ENCODE measurements at regions not wholly inside any gene's neighbourhood (a gene's known extent, or its start where the extent isn't known, plus 50 kb on each side); places are given as distances from the start of the nearest gene placed in this dataset.

DNA sequence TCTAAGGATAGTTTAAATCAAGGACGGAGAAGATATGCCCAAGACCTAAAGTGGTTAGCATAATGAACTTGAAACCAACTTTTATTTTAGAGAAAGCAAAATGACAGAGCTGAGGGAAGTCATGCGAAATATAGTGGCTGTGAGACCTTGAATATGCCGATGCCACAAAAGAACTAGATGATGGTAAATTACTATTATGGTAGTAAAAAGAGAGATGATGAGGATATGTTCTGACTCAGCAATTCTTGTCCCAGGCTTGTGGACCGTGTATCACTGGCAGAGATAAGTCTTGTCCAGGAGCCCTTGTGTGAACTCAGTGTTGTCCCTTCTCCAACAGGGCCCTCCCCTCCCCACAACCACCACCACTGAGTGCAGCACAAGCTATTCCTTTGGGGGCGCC lies 1605.6 kb upstream of the TENM3 start:
- DNase-seq (ENCODE audit: extremely low read depth in 1 of 2, low read depth in 1 of 2) = no peak

DNA sequence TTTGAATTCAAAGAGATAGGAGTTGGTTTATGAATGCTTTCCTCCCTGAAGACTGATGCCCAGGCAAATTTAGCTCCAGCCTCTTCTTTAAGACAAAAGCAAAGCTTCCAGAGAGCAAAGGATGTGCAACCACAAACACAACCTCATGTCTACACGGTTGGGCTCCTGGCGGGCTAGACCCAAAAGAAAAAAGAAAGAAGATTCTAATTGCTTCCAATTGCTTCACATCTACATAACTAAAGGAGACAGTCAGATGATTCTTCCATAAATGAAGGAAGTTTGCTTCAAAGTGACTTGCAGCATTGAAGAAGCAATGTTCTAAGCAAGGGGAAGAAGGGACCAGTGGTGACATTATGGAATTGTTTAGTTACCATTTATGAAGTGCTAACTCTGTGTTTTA lies 1603.0 kb upstream of the TENM3 start:
- DNase-seq (ENCODE audit: extremely low read depth in 1 of 2, low read depth in 1 of 2) = no peak

DNA sequence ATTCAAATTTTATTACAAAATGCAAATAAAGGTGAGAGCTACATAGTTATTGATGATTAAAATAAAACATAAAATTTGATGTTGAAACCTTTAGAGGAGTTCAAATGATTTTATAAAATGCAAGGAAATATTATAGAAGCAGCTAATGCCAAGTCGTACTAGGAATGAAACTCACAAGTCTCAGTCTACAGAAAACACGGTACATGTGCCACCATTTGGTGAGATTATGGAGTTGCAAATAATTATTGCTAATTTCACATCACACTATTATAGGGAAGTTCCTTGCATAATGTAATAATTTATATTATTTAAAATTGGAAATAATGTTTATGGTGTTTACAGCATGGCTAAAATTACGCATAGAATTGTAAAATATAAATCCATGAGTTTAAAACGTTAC lies 1601.7 kb upstream of the TENM3 start:
- DNase-seq (ENCODE audit: extremely low read depth in 1 of 2, low read depth in 1 of 2) = no peak

DNA sequence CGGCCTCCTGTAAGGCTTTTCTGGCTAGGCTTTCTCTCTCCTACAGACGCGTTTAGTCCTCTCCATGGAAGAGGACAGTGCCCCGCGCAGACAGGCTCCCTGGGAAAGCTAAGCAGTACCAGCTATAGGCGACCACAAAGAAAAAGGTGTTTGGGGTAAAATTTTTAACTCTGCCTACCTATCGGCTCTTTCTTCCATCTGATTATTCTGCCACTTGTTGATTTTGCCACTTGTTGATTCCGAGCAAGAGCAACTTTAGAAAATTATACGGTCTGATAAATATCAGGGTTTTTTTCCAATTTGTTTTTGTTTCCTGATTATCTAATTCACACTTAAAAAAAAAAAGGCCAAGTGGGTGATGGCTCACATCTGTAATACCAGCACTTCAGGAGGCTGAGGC lies 1600.5 kb upstream of the TENM3 start:
- DNase-seq (ENCODE audit: extremely low read depth in 1 of 2, low read depth in 1 of 2) = no peak

DNA sequence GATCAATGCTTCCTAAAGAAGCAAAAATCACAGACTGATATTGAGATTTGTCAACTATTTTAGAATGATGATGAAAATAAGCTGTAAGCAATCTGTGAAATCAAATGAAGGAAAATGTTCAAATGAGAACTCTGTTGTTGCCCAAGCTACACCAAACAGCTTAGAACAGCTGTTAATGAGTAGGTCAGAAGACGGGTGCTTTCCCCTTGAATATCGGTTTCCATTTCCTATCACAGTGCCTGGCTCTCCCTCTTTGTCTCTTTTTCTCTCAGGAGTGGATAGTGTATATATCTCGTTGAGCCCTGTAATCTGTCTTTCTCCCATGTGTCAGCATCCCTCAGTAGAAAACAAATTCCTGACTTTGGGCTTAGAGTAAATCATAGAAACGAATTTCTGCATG lies 1592.9 kb upstream of the TENM3 start:
- no peak for DNase-seq (ENCODE audit: extremely low read depth in 1 of 2, low read depth in 1 of 2)

DNA sequence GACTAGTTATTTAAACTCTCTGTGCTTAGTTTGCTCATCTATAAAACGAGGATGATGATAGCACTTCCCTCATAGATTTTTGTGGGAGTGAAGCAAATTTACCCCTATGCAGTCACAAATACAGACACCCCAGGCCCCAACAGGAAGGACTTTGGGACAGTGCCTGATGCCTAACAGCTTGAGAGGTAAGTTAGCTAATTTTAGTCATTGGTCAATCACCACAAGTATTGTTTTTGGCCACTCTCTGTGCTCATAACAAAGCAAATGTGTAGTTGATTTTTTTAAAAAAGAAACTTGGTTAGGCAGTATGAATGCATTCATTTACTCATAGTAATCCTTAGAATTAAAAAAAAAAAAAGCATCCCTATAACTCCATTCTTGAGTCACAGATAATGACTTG lies 1590.7 kb upstream of the TENM3 start:
- DNase-seq (ENCODE audit: extremely low read depth in 1 of 2, low read depth in 1 of 2) = no peak

DNA sequence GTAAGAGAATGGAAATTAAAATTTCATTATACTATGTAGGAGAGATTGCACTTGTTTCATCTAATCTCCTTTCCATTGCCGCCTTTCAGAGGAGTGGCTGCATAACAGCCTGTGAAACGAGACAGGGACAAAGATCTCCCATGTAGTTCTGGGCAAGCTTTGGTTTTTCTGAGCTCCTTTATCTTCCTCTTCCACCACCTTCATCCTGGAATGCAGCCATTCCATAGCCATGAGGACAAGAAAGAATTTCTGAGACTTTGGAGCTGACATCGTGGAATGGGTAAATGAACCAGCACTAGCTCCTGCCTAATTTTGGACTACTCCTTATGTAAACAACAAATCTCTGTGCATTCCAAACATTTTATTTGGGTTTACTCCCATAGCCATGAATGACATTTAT lies 1587.3 kb upstream of the TENM3 start:
- no peak for DNase-seq (ENCODE audit: extremely low read depth in 1 of 2, low read depth in 1 of 2)

DNA sequence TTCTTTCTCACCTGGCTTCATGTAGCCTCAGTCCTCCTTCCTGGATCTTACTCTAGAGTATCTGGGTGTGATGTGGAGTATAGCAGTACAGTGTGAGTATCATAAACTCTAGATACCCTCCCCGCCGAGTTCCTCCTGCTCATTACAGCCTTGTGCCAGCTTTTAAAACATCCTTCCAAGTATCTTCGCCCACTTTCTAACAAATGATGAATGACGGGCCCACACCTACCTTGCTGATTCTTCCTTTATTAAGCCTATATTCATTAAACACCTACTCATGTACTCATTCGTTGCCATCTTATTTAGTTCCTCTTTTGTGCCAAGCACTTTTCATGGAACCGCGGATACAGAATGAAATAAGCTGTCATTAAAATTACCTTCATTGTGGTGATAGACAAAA lies 1585.3 kb upstream of the TENM3 start:
- DNase-seq (ENCODE audit: extremely low read depth in 1 of 2, low read depth in 1 of 2) = no peak

DNA sequence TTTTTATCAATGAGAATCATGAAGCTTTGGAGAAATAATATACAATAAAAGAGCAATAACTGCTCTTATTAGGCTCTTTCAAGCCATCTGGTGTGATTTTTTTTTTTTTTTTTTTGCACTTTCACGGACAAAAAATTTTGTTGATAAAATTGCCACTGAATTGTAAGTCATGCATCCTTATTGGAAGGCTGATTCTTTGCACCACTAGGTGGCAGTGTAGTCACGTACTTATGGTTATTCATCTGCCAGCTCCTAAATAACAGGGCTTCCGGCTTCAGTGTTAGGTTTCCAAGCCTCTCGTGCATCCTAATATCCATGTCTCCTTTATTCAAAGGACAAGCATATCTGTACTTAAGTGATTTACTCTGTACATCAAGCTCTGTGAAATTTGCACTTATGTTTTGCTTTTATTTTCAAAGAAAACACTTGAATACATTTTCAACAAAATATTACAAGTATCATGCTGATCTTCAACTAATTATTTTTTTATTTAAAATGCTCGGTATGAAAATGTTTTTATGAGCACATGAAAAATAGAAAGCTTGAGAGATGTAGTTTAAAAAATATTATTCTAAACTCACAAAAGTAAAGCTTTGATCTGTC lies 1578.3 kb upstream of the TENM3 start:
- DNase-seq (ENCODE audit: extremely low read depth in 1 of 2, low read depth in 1 of 2) = peak in 1 of 2 donors; percentile 14

DNA sequence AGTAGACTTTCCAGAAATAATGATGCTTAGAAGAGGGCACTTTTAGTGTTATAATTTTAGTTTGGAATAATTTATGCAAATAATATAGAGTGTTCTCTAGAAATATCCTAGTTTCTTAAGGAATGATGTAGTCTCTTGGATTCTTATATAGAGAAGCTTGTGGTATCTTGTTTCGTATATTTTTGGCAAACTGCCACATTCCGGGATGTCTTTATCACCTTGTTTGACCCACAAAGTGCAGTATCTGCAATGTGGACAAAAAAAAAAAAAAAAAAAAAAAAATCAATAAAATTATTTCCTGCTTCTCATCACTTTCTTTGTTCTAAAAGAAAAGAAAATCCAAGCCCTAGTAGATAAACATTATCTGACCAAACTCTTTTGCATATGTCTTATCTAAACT lies 1577.7 kb upstream of the TENM3 start:
- DNase-seq (ENCODE audit: extremely low read depth in 1 of 2, low read depth in 1 of 2) = no peak

DNA sequence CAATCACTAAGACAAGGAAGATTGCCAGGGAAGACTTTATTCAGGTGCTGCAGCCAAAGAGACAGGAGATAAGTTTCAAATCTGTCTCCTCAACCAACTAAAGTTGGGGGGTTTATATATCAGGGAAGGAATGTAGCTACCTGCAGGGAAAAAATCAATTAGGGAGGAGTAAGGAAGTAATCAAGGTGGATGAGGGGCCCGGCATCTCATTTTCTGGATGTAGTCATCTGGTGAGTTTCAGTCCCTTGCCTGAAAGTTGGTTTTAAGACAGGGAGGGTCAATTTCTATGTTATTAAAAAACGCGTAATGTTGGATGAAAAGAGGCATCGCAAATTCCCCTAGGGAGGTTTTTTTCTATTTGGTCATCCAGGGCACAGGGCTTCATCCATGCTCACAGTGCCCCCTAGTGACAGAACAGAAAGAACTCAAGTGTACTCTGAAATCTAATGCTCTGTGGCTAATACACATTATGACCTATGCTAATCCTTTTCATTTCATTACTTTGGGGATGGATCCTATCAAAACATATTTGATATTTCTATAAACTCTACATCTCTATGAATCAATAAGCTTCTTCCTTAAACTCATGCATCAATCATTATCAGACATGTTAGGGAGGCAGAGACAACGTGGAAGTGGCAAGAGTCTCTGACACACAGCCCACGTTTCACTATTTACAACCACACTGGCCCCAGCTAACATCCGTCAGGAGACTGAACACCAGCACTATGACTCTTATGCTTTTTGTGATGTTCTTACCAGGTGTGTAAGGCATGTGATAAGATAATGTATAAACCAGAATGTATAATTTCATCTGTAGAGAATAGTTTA lies 1577.0 kb upstream of the TENM3 start:
- DNase-seq (ENCODE audit: extremely low read depth in 1 of 2, low read depth in 1 of 2) = no peak

DNA sequence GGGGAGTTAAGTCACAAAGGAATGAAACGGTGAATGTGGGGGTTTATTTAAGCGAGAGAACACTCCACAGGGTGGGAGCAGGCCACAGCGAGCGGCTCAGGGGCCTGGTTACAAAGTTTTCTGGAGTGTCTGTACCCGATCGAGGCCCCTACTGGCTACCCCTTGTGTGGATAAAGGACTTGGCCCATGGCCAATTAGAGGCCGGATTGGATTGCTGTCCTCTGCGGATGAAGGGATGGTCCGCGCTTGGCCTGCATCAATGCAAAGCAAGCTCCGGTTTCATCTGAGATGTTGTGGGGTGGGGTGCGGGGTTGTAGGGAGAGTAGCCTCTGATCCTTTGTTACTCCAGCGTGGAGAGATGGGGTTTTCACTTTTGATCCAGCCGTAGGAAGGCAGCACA lies 1574.5 kb upstream of the TENM3 start:
- DNase-seq (ENCODE audit: extremely low read depth in 1 of 2, low read depth in 1 of 2) = no peak

DNA sequence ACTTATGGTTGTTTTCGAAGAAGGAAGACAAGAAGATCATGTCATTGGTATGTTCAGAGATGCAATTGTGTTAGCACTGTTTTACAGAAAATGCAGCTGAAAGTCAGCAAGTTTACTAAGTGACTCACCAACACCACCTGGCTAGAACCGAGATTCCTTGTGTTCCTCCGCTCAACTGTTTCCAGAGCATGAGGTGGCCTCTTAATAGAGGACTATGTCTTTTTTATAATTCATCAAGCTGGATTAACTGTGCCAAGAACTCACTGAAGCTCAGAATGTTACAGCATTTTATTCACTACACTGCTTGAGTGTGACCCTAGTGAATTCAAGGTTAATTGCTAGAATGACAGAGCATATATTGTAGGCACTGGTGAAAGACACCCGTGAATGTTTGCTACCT lies 1573.5 kb upstream of the TENM3 start:
- no peak for DNase-seq (ENCODE audit: extremely low read depth in 1 of 2, low read depth in 1 of 2)

DNA sequence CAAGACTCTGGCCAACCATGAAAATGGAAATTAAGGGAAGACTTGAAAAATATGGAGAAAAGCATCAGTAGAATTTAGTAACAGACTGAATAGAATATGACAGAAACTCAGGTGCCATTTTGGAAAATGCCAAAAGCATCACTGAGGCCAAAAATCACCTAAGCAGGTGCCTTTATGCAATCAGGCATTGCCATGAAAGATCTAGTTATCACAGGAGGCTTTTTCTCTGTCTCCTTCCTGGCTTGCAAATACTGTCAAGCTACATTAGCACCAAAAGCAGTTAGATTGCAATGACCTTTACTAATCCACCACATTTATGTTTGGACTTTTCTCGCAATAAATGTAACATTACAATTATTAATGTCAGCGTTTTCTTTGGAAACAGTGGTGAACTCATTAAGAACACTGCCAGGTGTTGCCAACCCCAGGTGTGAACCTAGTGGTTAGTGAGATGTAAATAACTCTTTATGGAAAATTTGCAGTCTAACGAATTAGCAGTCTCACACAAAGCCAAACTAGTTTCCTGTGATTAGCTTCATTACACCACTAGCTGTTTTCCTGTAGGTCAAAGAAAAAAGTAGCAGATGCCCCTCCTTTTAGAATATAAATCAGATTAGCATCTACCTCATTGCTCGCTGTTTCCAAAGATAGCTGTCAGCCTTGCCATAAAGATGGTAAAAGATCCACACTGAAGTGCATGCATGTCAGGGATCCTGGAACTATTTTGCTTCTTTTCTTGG lies 1568.4 kb upstream of the TENM3 start:
- DNase-seq (ENCODE audit: extremely low read depth in 1 of 2, low read depth in 1 of 2) = no peak

DNA sequence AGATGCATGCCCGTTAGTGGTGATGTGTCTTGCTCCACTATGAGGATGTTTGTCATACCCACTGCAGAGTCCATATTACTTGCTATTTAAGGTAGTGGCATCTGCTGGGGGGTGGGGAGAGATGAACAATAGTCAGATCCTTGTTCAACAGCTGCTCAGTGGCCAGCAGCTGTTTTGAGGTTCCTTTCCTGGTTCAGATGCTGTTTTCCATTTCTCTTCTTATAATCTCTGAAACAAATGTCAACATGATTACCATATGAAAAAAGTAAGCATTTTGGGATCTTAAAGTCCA lies 1567.9 kb upstream of the TENM3 start:
- no peak for DNase-seq (ENCODE audit: extremely low read depth in 1 of 2, low read depth in 1 of 2)

DNA sequence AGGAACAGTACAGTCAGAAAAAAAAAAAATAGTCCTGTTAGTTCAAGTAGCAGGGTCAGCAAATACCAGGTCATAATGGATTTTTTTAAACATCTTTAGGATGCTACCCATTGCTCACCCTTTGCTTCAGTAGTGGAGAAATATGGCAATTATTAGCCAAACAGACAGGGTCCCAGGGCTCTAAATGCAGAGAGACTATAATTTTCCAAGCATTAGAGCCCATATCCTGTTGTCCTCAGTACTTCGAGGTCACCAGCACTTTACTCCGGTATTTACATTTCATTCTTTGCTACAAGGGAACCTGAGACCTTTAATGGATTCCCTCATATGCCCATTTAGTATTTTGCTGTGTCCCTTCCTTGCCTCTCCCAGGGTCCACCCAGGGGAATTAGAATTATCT lies 1562.9 kb upstream of the TENM3 start:
- no peak for DNase-seq (ENCODE audit: extremely low read depth in 1 of 2, low read depth in 1 of 2)

DNA sequence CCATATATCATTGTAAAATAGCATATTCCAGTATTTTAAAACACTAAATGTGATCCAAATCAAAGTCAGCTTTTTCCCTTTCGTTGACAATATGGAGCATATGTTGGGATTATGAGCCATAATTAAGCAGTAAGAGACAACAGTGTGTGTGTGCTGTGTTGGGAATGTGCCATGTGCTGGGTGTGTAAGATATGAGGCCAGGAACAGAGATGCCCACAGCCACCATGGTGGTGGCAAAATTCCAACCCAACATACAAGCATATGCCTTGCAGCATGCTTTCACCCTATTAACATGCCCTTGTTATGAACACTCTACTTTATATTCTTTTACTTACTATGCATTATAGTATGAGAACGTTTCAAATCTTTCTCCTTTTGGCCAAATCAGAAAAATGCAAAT lies 1560.4 kb upstream of the TENM3 start:
- no peak for DNase-seq (ENCODE audit: extremely low read depth in 1 of 2, low read depth in 1 of 2)

DNA sequence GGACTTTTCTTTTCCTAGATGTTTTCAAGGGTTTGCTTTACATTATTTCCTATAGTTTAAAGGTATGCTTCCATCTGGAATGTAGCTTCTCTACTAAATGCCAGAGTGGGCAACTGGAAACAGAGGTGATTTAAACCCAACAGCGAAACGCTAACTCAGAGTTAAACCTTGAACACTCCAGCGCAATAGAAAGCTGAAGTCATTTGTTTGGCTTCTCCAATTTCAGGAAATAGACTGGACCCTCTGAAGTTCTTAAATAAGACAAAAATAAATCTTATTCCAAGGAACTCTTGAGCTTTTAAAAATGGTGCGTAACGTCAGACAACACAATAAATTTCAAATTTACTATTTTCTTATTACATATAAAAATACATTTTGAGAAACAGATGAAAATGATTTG lies 1560.0 kb upstream of the TENM3 start:
- DNase-seq (ENCODE audit: extremely low read depth in 1 of 2, low read depth in 1 of 2) = no peak

DNA sequence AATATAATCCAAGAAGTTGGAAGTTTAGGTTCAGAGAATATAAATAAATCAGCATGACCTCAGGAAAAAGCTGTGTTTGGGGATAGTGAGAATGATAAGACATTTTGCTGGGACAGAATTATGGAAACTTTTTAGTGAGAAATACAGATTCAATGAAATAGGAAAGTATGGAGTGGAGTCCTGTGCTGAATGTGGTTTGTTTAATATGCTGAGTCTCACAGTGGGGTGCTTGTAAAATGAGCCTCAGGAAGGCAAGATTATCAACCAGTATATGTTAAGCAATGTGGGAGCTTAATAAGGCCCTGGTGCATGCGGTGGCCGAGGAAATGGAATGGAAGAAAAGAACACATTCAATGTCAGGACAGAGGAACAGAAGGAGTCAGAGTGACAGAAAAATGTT lies 1554.7 kb upstream of the TENM3 start:
- no peak for DNase-seq (ENCODE audit: extremely low read depth in 1 of 2, low read depth in 1 of 2)

DNA sequence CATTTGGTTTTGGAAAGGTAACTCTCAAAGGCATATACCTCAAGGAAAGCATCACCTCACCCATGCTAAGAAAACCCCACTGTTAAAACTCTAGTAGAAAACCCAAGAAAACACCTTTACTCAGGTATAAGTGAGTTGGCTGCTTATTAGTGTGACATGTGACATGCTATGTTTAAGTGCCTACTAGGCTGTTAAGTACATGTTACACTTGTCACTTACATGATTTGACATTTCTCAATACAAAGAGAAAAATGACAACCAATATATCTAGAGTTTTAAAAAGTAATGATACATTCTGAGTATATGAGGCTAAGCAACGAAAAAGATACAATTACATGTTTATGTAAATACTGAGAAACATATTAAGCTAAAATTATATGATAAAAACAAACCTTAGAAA lies 1548.3 kb upstream of the TENM3 start:
- no peak for DNase-seq (ENCODE audit: extremely low read depth in 1 of 2, low read depth in 1 of 2)

DNA sequence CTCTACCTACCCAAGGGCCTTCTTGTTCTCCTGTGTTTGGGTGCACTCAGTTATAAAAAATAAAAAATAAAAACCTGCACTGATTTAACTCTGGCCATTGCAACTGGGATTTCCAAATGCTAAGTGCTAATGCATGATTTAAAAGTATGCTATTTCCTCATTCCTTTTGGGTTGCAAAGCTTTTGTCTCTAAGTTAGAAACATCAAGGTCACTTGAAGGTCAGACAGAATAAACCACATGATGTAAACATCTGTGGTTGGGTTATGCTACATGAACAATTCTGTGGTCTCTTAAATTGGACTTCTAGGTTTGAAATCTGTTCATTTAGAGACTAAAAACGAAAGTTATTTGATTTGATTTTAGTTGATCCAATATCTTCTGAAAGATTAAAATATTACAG lies 1547.4 kb upstream of the TENM3 start:
- no peak for DNase-seq (ENCODE audit: extremely low read depth in 1 of 2, low read depth in 1 of 2)

DNA sequence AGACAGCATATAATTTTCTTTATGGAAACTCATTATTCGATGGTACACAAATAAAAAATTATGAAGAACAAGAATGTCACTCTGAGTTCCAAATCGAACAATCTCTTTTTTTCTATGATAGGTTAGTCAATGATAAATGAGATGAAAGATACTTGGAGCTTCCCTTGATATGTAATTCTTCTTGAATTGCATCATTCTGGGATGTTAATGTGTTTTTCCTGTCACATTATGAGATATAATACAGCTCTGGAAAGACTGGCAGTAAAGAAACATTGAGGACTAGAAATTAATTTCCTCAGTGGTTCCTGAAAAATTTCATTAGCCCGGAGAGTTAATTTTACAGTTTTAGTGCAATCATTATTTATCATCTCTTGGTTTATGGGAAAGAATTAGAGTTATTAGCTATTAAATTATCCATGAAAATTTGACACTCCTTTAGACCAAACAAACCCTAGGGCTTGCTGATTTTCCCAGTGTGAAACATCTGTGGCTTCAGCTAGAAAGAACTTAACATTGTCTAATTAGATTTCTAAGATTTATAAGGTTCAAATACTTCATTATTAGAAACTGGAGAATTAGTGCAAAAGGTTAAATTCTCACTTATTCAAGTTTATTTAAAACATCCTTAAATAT lies 1546.6 kb upstream of the TENM3 start:
- DNase-seq (ENCODE audit: extremely low read depth in 1 of 2, low read depth in 1 of 2) = no peak
